ENCODE measurements at regions not wholly inside any gene's neighbourhood (a gene's known extent, or its start where the extent isn't known, plus 50 kb on each side); places are given as distances from the start of the nearest gene placed in this dataset.

- in situ Hi-C loops (cut with MboI; ENCODE audit: low sequenced_read_pairs, unreplicated experiment), result no loop called here
- no peak for TF ChIP-seq CTCF (IDR thresholded peaks at IDR 0.05; ENCODE audit: borderline replicate concordance, control extremely low read depth, extremely low read depth, insufficient read depth, missing control alignments)
- DNase-seq (ENCODE audit: low spot score), result no peak
Observed at GRCh38 chr14:83153081-83153480, 1619.4 kb upstream of the SEL1L start.

GRCh38 chr14:83162361-83162929, 1628.8 kb upstream of the SEL1L start:
- no peak for DNase-seq (ENCODE audit: low spot score)
- in situ Hi-C loops (cut with MboI; ENCODE audit: low sequenced_read_pairs, unreplicated experiment), result no loop called here
- TF ChIP-seq CTCF (IDR thresholded peaks at IDR 0.05; ENCODE audit: borderline replicate concordance, control extremely low read depth, extremely low read depth, insufficient read depth, missing control alignments), result no peak

GRCh38 chr14:83163016-83163415, 1629.4 kb upstream of the SEL1L start:
- TF ChIP-seq CTCF (IDR thresholded peaks at IDR 0.05; ENCODE audit: borderline replicate concordance, control extremely low read depth, extremely low read depth, insufficient read depth, missing control alignments), result no peak
- in situ Hi-C loops (cut with MboI; ENCODE audit: low sequenced_read_pairs, unreplicated experiment), result no loop called here
- DNase-seq (ENCODE audit: low spot score), result no peak

GRCh38 chr14:83164016-83164415, 1630.4 kb upstream of the SEL1L start:
- no peak for TF ChIP-seq CTCF (IDR thresholded peaks at IDR 0.05; ENCODE audit: borderline replicate concordance, control extremely low read depth, extremely low read depth, insufficient read depth, missing control alignments)
- in situ Hi-C loops (cut with MboI; ENCODE audit: low sequenced_read_pairs, unreplicated experiment), result no loop called here
- no peak for DNase-seq (ENCODE audit: low spot score)

GRCh38 chr14:83164591-83164990, 1630.9 kb upstream of the SEL1L start:
- no peak for TF ChIP-seq CTCF (IDR thresholded peaks at IDR 0.05; ENCODE audit: borderline replicate concordance, control extremely low read depth, extremely low read depth, insufficient read depth, missing control alignments)
- DNase-seq (ENCODE audit: low spot score), result no peak
- in situ Hi-C loops (cut with MboI; ENCODE audit: low sequenced_read_pairs, unreplicated experiment), result no loop called here

GRCh38 chr14:83170165-83170564, 1636.5 kb upstream of the SEL1L start:
- no peak for DNase-seq (ENCODE audit: low spot score)
- in situ Hi-C loops (cut with MboI; ENCODE audit: low sequenced_read_pairs, unreplicated experiment), result no loop called here
- TF ChIP-seq CTCF (IDR thresholded peaks at IDR 0.05; ENCODE audit: borderline replicate concordance, control extremely low read depth, extremely low read depth, insufficient read depth, missing control alignments), result no peak

GRCh38 chr14:83171761-83172160, 1638.1 kb upstream of the SEL1L start:
- DNase-seq (ENCODE audit: low spot score), result no peak
- TF ChIP-seq CTCF (IDR thresholded peaks at IDR 0.05; ENCODE audit: borderline replicate concordance, control extremely low read depth, extremely low read depth, insufficient read depth, missing control alignments), result no peak
- in situ Hi-C loops (cut with MboI; ENCODE audit: low sequenced_read_pairs, unreplicated experiment), result no loop called here

All from GM13976 (cell line).